Astrocyte of the spinal cord (primary cell): ENCODE measurements at regions not wholly inside any gene's neighbourhood (a gene's known extent, or its start where the extent isn't known, plus 50 kb on each side); places are given as distances from the start of the nearest gene placed in this dataset.

Experiments used
- DNase-seq: peaks from one replicate; pipeline ENCODE4 v3.0.0; 2011; ENCODE audit warnings: low read depth, low spot score
- H3K4me3 ChIP-seq: 2 replicates; pipeline ENCODE4 v1.5.1; 2011; ENCODE audit warnings: low read depth, mild to moderate bottlenecking, low read length, moderate library complexity
- CTCF ChIP-seq: IDR thresholded peaks from 2 replicates; pipeline ENCODE4 v1.5.1; 2012; ENCODE audit warnings: low read depth, mild to moderate bottlenecking, low read length, inconsistent platforms
- in situ Hi-C: cut with HindIII; loops from 2 replicates; pipeline ENCODE4 v1.10.0; 2017; ENCODE audit warnings: low sequenced_read_pairs

GRCh38 chr2:16396986-16397385, 268.6 kb downstream of the CYRIA start:
- DNase-seq = no peak
- no peak for TF ChIP-seq CTCF
- in situ Hi-C loops = no loop called here
- H3K4me3 ChIP-seq = no peak overlapping the region

GRCh38 chr2:16396171-16396570, 269.5 kb downstream of the CYRIA start:
- no peak for DNase-seq
- TF ChIP-seq CTCF = no peak
- no peak overlapping the region for H3K4me3 ChIP-seq
- in situ Hi-C loops = no loop called here

GRCh38 chr2:16395601-16396000, 270.0 kb downstream of the CYRIA start:
- in situ Hi-C loops = no loop called here
- no peak for DNase-seq
- TF ChIP-seq CTCF = no peak
- no peak overlapping the region for H3K4me3 ChIP-seq

- no peak for TF ChIP-seq CTCF
- in situ Hi-C loops = no loop called here
- no peak for DNase-seq
- no peak overlapping the region for H3K4me3 ChIP-seq
Measured at GRCh38 chr2:16394986-16395550, 270.6 kb downstream of the CYRIA start.

GRCh38 chr2:16394072-16394985, 271.3 kb downstream of the CYRIA start:
- in situ Hi-C loops = no loop called here
- no peak for TF ChIP-seq CTCF
- DNase-seq = no peak
- H3K4me3 ChIP-seq = no peak overlapping the region

- in situ Hi-C loops = no loop called here
- TF ChIP-seq CTCF = no peak
Measured at GRCh38 chr2:16393500-16394071, 272.0 kb downstream of the CYRIA start.

More at GRCh38 chr2:16393500-16394071, 272.0 kb downstream of the CYRIA start:
- DNase-seq = no peak
- no peak overlapping the region for H3K4me3 ChIP-seq
